ENCODE measurements at regions not wholly inside any gene's neighbourhood (a gene's known extent, or its start where the extent isn't known, plus 50 kb on each side); places are given as distances from the start of the nearest gene placed in this dataset.

GRCh38 chr3:118713502-118714207 is 321.0 kb downstream of the IGSF11 start (continued):
- TF ChIP-seq CHD7 (IDR thresholded peaks at IDR 0.05; ENCODE audit: low read depth, low read length) (no peak), PBX2 (CRISPR knock-in tag; IDR thresholded peaks at IDR 0.05; ENCODE audit: low read depth) (no peak), PBX2 (tag; conservative IDR thresholded peaks at IDR 0.05; ENCODE audit: low read depth) (no peak), ZNF140 (CRISPR knock-in tag; IDR thresholded peaks at IDR 0.05) (no peak), GTF2F1 (IDR thresholded peaks at IDR 0.05; ENCODE audit: low read depth, low read length) (no peak), SPI1 (IDR thresholded peaks at IDR 0.05; ENCODE audit: borderline replicate concordance, low read depth, low read length) (no peak), ZNF197 (CRISPR knock-in tag; IDR thresholded peaks at IDR 0.05; ENCODE audit: low read depth) (no peak), ZNF518B (CRISPR knock-in tag; IDR thresholded peaks at IDR 0.05) (no peak), MAFK (IDR thresholded peaks at IDR 0.05; ENCODE audit: low read length) (no peak), NCOA4 (IDR thresholded peaks at IDR 0.05; ENCODE audit: partially characterized antibody) (no peak)

All from K562 (cell line).